IPS-15b (cell line): ENCODE measurements at regions not wholly inside any gene's neighbourhood (a gene's known extent, or its start where the extent isn't known, plus 50 kb on each side); places are given as distances from the start of the nearest gene placed in this dataset.

Experiments
- H3K27me3 ChIP-seq: one replicate; pipeline ENCODE4 v1.6.1; 2013; ENCODE audit warnings: low read length; ENCODE audit not compliant: control insufficient read depth, insufficient read depth
- H3K36me3 ChIP-seq: one replicate; pipeline ENCODE4 v1.6.1; 2013; ENCODE audit warnings: low read length; ENCODE audit not compliant: control insufficient read depth, insufficient read depth
- H3K4me1 ChIP-seq: one replicate; pipeline ENCODE4 v1.6.1; 2013; ENCODE audit warnings: mild to moderate bottlenecking, low read length; ENCODE audit not compliant: control insufficient read depth, insufficient read depth
- H3K4me3 ChIP-seq: one replicate; pipeline ENCODE4 v1.5.1; 2013; ENCODE audit warnings: low read depth, low read length
- H3K9ac ChIP-seq: one replicate; pipeline ENCODE4 v1.6.1; 2013; ENCODE audit warnings: low read depth, mild to moderate bottlenecking, low read length
- H3K9me3 ChIP-seq: one replicate; pipeline ENCODE4 v1.6.1; 2013; ENCODE audit warnings: mild to moderate bottlenecking, low read length; ENCODE audit not compliant: control insufficient read depth, insufficient read depth

- Histone ChIP-seq H3K4me1 (no peaks in the 10 kb centered on the region), H3K9me3 (no peaks in the 10 kb centered on the region), H3K4me3 (no peak overlapping the region), H3K36me3 (no peaks in the 10 kb centered on the region), H3K9ac (no peak overlapping the region), H3K27me3 (no peaks in the 10 kb centered on the region)
Observed at GRCh38 chr21:41562101-41563000, 54.4 kb upstream of the TMPRSS2 start.

- no peaks in the 10 kb centered on the region for H3K9me3 ChIP-seq
- H3K9ac ChIP-seq: no peak overlapping the region
- H3K27me3 ChIP-seq: no peaks in the 10 kb centered on the region
- no peak overlapping the region for H3K4me3 ChIP-seq
- no peaks in the 10 kb centered on the region for H3K4me1 ChIP-seq
- H3K36me3 ChIP-seq: no peaks in the 10 kb centered on the region
Observed at GRCh38 chr21:41561701-41562100, 53.7 kb upstream of the TMPRSS2 start.

- Histone ChIP-seq H3K36me3 (no peaks in the 10 kb centered on the region), H3K4me1 (no peaks in the 10 kb centered on the region), H3K9me3 (no peaks in the 10 kb centered on the region), H3K4me3 (no peak overlapping the region), H3K27me3 (no peaks in the 10 kb centered on the region), H3K9ac (no peak overlapping the region)
Observed at GRCh38 chr21:41560661-41561158, 52.8 kb upstream of the TMPRSS2 start.

GRCh38 chr21:41559658-41560631 lies 52.0 kb upstream of the TMPRSS2 start:
- no peaks in the 10 kb centered on the region for H3K36me3 ChIP-seq

GRCh38 chr21:41558842-41559241 lies 50.9 kb upstream of the TMPRSS2 start:
- Histone ChIP-seq H3K4me3 (no peak overlapping the region), H3K27me3 (no peaks in the 10 kb centered on the region), H3K4me1 (no peaks in the 10 kb centered on the region), H3K9me3 (no peaks in the 10 kb centered on the region), H3K9ac (no peak overlapping the region), H3K36me3 (no peaks in the 10 kb centered on the region)

More at GRCh38 chr21:41559658-41560631, 52.0 kb upstream of the TMPRSS2 start:
- H3K9me3 ChIP-seq: no peaks in the 10 kb centered on the region
- H3K4me1 ChIP-seq: no peaks in the 10 kb centered on the region
- no peak overlapping the region for H3K9ac ChIP-seq
- no peak overlapping the region for H3K4me3 ChIP-seq
- no peaks in the 10 kb centered on the region for H3K27me3 ChIP-seq

GRCh38 chr21:41557884-41558283 lies 49.9 kb upstream of the TMPRSS2 start:
- no peak overlapping the region for H3K9ac ChIP-seq
- H3K36me3 ChIP-seq: no peaks in the 10 kb centered on the region
- no peaks in the 10 kb centered on the region for H3K27me3 ChIP-seq
- H3K9me3 ChIP-seq: no peaks in the 10 kb centered on the region
- H3K4me3 ChIP-seq: no peak overlapping the region
- H3K4me1 ChIP-seq: no peaks in the 10 kb centered on the region
